ENCODE measurements at regions not wholly inside any gene's neighbourhood (a gene's known extent, or its start where the extent isn't known, plus 50 kb on each side); places are given as distances from the start of the nearest gene placed in this dataset.

DNA sequence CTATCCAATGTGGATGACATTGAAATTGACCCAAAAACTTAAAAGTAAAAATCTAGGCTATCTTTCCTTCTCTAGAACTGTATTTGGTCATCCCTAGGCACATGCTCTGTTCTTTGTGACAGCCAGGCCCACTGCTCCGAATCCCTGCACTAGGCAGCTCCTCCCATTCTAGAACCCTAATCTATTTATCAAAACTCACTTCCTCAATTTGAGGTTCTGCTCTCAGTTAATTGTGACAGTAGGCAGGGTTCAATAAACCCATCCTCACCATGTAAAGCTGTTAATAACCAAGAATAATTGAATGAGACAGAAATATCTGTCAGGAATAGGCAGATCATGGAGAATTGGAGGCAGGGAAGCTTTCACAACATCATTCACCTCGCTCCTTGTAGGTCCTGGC is 51.9 kb upstream of the IRF2 start:
- Histone ChIP-seq H3K9me3 (ENCODE audit: control insufficient read depth, insufficient read depth, low read length) (no peaks in the 10 kb centered on the region), H3K36me3 (ENCODE audit: control insufficient read depth, insufficient read depth, low read length) (no peaks in the 10 kb centered on the region), H3K4me3 (ENCODE audit: low read length) (no peak overlapping the region), H3K27me3 (ENCODE audit: control insufficient read depth, insufficient read depth, low read length) (no peaks in the 10 kb centered on the region), H3K4me1 (ENCODE audit: control insufficient read depth, insufficient read depth, low read length) (no peaks in the 10 kb centered on the region), H3K27ac (ENCODE audit: low read length) (no peak overlapping the region)
- peaks cover 8 to 11% of the 10 kb centered on the region in 2 donors for H3K9me3 Mint-ChIP-seq
- WGBS (ENCODE audit: insufficient coverage): 92% methylated on average over 2 of the region's 2 CpGs
- H3K4me1 Mint-ChIP-seq: no peaks in the 10 kb centered on the region
- H3K27ac Mint-ChIP-seq: no peak overlapping the region
- intact Hi-C loops (cut with micrococcal nuclease): no loop called here
- no peak overlapping the region for H3K4me3 Mint-ChIP-seq
- ATAC-seq (no peak), DNase-seq (no peak)
- H3K36me3 Mint-ChIP-seq: peaks cover 31% of the 10 kb centered on the region
- H3K27me3 Mint-ChIP-seq (ENCODE audit: low read depth in 2 of 2): peaks cover 7 to 30% of the 10 kb centered on the region in 2 donors
- TF ChIP-seq, protein P1, sequence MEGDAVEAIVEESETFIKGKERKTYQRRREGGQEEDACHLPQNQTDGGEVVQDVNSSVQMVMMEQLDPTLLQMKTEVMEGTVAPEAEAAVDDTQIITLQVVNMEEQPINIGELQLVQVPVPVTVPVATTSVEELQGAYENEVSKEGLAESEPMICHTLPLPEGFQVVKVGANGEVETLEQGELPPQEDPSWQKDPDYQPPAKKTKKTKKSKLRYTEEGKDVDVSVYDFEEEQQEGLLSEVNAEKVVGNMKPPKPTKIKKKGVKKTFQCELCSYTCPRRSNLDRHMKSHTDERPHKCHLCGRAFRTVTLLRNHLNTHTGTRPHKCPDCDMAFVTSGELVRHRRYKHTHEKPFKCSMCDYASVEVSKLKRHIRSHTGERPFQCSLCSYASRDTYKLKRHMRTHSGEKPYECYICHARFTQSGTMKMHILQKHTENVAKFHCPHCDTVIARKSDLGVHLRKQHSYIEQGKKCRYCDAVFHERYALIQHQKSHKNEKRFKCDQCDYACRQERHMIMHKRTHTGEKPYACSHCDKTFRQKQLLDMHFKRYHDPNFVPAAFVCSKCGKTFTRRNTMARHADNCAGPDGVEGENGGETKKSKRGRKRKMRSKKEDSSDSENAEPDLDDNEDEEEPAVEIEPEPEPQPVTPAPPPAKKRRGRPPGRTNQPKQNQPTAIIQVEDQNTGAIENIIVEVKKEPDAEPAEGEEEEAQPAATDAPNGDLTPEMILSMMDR (IDR thresholded peaks at IDR 0.05): no peak
